Parathyroid adenoma (tissue), 2 donors: ENCODE measurements at regions not wholly inside any gene's neighbourhood (a gene's known extent, or its start where the extent isn't known, plus 50 kb on each side); places are given as distances from the start of the nearest gene placed in this dataset.

Source experiments
- H2AFZ ChIP-seq: fragments of 300-600 bp; sonication (generic); one replicate; pipeline ENCODE4 v1.7.0; 2017; ENCODE audit warnings: antibody characterized with exemption, mild to moderate bottlenecking
- H3K27ac ChIP-seq: fragments of 300-600 bp; sonication (generic); one replicate; pipeline ENCODE4 v1.7.0; 2017
- H3K27me3 ChIP-seq: fragments of 300-600 bp; sonication (generic); one replicate; pipeline ENCODE4 v1.7.0; 2017; ENCODE audit warnings: low read length; ENCODE audit not compliant: control insufficient read depth, insufficient read depth
- H3K36me3 ChIP-seq: fragments of 300-600 bp; sonication (generic); one replicate; pipeline ENCODE4 v1.7.0; 2017; ENCODE audit warnings: low read length; ENCODE audit not compliant: control insufficient read depth, insufficient read depth
- H3K4me1 ChIP-seq: fragments of 300-600 bp; sonication (generic); one replicate; pipeline ENCODE4 v1.7.0; 2017; ENCODE audit warnings: control low read depth
- H3K4me2 ChIP-seq: fragments of 300-600 bp; sonication (generic); one replicate; pipeline ENCODE4 v1.7.0; 2017; ENCODE audit warnings: low read length
- H3K4me3 ChIP-seq: fragments of 300-600 bp; sonication (generic); one replicate; pipeline ENCODE4 v1.7.0; 2017; ENCODE audit warnings: low read depth, low read length
- H3K79me2 ChIP-seq: fragments of 300-600 bp; sonication (generic); one replicate; pipeline ENCODE4 v1.7.0; 2017; ENCODE audit warnings: control low read depth
- H3K9ac ChIP-seq: fragments of 300-600 bp; sonication (generic); one replicate; pipeline ENCODE4 v1.7.0; 2017; ENCODE audit warnings: mild to moderate bottlenecking
- H3K9me3 ChIP-seq: fragments of 300-600 bp; sonication (generic); one replicate; pipeline ENCODE4 v1.7.0; 2017; ENCODE audit warnings: low read length; ENCODE audit not compliant: control insufficient read depth
- TF ChIP-seq, protein P1 (sequence below): fragments of 300-600 bp; sonication (generic); IDR thresholded peaks from one replicate; pipeline ENCODE4 v1.7.0; 2017; ENCODE audit warnings: antibody characterized with exemption, mild to moderate bottlenecking
- donor health status: primary hyperparathyroidism.

DNA sequence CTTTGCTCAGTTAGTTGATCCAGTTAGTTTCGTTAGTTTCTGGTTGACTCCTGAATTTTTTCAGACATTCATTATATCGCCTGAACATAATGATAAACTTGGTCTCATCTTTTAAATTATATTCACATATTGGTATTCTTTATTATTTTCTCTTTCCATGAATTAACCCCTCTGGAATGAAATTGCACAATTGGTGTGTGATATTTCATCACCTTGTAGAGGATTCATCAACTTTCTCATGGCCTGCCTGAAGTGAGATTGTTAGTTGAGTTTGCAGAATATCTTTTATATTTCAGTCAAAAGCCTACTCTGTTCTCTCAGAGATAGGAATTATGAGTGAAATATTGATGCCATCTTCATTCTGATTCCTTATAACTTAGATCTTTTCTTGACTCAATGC is 1160.6 kb upstream of the AGA start:
- no peaks in the 10 kb centered on the region for H3K9me3 ChIP-seq
- TF ChIP-seq, protein P1, sequence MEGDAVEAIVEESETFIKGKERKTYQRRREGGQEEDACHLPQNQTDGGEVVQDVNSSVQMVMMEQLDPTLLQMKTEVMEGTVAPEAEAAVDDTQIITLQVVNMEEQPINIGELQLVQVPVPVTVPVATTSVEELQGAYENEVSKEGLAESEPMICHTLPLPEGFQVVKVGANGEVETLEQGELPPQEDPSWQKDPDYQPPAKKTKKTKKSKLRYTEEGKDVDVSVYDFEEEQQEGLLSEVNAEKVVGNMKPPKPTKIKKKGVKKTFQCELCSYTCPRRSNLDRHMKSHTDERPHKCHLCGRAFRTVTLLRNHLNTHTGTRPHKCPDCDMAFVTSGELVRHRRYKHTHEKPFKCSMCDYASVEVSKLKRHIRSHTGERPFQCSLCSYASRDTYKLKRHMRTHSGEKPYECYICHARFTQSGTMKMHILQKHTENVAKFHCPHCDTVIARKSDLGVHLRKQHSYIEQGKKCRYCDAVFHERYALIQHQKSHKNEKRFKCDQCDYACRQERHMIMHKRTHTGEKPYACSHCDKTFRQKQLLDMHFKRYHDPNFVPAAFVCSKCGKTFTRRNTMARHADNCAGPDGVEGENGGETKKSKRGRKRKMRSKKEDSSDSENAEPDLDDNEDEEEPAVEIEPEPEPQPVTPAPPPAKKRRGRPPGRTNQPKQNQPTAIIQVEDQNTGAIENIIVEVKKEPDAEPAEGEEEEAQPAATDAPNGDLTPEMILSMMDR, result no peak
- H3K27ac ChIP-seq, result no peak overlapping the region
- no peaks in the 10 kb centered on the region for H3K27me3 ChIP-seq
- H3K4me1 ChIP-seq, result no peaks in the 10 kb centered on the region
- no peak overlapping the region for H2AFZ ChIP-seq
- no peak overlapping the region for H3K4me2 ChIP-seq
- no peaks in the 10 kb centered on the region for H3K36me3 ChIP-seq
- no peak overlapping the region for H3K9ac ChIP-seq
- no peaks in the 10 kb centered on the region for H3K79me2 ChIP-seq
- H3K4me3 ChIP-seq, result no peak overlapping the region

DNA sequence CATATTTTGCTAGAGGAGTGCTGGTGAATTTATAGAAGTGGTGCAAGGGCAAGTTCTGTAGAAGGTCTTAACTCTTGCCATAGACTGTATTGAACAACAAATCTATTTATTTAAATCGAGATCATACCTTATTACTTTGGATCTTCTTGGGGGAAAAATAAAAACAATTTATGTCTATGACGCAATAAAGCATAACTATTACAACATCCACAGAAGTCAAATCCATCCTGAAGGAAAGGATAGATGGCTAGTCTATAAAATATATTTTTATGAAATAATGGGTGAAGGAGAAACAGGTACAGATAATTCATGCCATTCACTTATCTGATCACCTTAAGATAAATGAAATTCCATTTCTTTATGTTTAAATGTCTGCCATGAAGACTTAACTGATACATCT is 1168.8 kb upstream of the AGA start:
- no peaks in the 10 kb centered on the region for H3K4me1 ChIP-seq

DNA sequence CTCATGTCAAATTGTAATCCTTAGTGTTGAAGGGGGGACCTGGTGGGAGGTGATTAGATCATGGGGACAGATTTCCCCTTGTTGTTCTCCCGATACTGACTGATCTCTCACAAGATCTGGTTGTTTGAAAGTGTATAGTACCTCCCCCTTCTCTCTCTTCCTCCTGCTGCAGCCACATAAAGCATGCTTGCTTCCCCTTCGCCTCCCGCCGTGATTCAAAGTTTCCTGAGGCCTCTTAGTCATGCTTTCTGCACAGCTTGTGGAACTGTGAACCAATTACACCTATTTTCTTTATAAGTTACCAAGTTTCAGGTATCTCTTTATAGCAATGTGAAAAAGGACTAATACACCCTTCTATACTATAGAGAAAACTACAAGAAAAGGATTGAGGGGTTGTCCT is 1170.5 kb upstream of the AGA start:
- H3K4me2 ChIP-seq, result no peak overlapping the region
- H3K9me3 ChIP-seq, result no peaks in the 10 kb centered on the region
- no peak overlapping the region for H3K9ac ChIP-seq
- no peaks in the 10 kb centered on the region for H3K79me2 ChIP-seq
- H3K4me3 ChIP-seq, result no peak overlapping the region
- H3K27ac ChIP-seq, result no peak overlapping the region
- TF ChIP-seq, protein P1, result no peak
- H3K4me1 ChIP-seq, result no peaks in the 10 kb centered on the region
- no peak overlapping the region for H2AFZ ChIP-seq
- no peaks in the 10 kb centered on the region for H3K27me3 ChIP-seq
- H3K36me3 ChIP-seq, result no peaks in the 10 kb centered on the region

More for the DNA sequence above, 1168.8 kb upstream of the AGA start:
- Histone ChIP-seq H3K4me3 (no peak overlapping the region), H2AFZ (no peak overlapping the region), H3K36me3 (no peaks in the 10 kb centered on the region), H3K9me3 (no peaks in the 10 kb centered on the region), H3K27ac (no peak overlapping the region), H3K9ac (no peak overlapping the region), H3K4me2 (no peak overlapping the region), H3K27me3 (no peaks in the 10 kb centered on the region), H3K79me2 (no peaks in the 10 kb centered on the region)
- TF ChIP-seq, protein P1, result no peak

DNA sequence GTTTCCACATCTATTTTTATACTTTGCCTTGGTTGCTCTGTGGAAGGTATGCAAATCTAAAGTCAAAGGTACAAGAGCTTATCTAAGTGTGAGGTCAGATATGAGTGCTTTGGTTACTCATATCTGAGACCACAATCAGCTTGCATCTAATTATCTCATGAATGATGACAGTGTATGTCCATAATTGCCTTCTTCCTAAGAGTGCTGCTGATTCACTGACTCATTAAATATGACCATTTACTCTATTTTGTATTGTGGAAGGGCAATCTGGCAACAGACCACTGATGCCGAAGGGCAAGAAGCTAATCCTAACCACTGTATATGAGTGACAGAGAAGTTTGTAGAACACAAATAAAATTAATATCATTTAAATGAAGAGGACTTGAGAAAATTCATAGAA is 1190.2 kb upstream of the AGA start:
- Histone ChIP-seq H3K4me2 (no peak overlapping the region), H2AFZ (no peak overlapping the region), H3K4me3 (no peak overlapping the region), H3K27ac (no peak overlapping the region), H3K36me3 (no peaks in the 10 kb centered on the region), H3K9me3 (no peaks in the 10 kb centered on the region), H3K4me1 (no peaks in the 10 kb centered on the region), H3K9ac (no peak overlapping the region), H3K27me3 (no peaks in the 10 kb centered on the region), H3K79me2 (no peaks in the 10 kb centered on the region)
- TF ChIP-seq, protein P1, result no peak

DNA sequence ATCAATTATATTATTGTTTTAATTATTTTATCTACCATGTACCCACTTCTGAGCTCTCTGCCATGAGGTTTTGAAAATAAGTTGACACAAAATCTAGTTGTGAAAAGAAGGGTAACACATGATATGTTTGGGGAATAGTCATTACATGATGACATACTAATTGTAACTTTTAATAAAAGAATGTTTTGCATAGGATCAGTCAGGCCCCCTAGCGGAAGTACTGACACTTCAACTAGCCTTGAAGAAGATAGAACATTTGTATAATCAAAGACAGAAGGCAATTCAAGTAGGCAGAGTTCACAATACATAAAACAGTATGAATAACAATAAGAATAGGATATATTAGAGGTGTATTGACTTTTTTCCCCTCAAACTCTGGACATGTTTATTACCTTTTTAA is 1191.0 kb upstream of the AGA start:
- no peak overlapping the region for H3K4me3 ChIP-seq
- no peaks in the 10 kb centered on the region for H3K27me3 ChIP-seq
- no peak overlapping the region for H3K4me2 ChIP-seq
- TF ChIP-seq, protein P1, result no peak
- H3K27ac ChIP-seq, result no peak overlapping the region
- no peaks in the 10 kb centered on the region for H3K36me3 ChIP-seq
- H3K9me3 ChIP-seq, result no peaks in the 10 kb centered on the region
- no peak overlapping the region for H2AFZ ChIP-seq
- H3K79me2 ChIP-seq, result no peaks in the 10 kb centered on the region
- no peak overlapping the region for H3K9ac ChIP-seq
- no peaks in the 10 kb centered on the region for H3K4me1 ChIP-seq
